GM23338 (cell line): ENCODE measurements at regions not wholly inside any gene's neighbourhood (a gene's known extent, or its start where the extent isn't known, plus 50 kb on each side); places are given as distances from the start of the nearest gene placed in this dataset.

ENCODE experiments used
- EZH2 ChIP-seq: fragments of 200-600 bp; sonication (generic); IDR thresholded peaks from one replicate; pipeline ENCODE4 v1.8.0; 2017; ENCODE audit warnings: antibody characterized with exemption, mild to moderate bottlenecking, low read depth; ENCODE audit not compliant: unreplicated experiment
- EZH2phosphoT487 ChIP-seq: fragments of 200-600 bp; sonication (generic); IDR thresholded peaks from one replicate; pipeline ENCODE4 v1.8.1; 2018; ENCODE audit warnings: antibody characterized with exemption; ENCODE audit not compliant: unreplicated experiment
- POLR2AphosphoS5 ChIP-seq: IDR thresholded peaks from 2 replicates; pipeline ENCODE4 v1.6.1; 2016; ENCODE audit warnings: antibody characterized with exemption, low read depth
- REST ChIP-seq: IDR thresholded peaks from one replicate; pipeline ENCODE4 v1.6.1; 2018; ENCODE audit warnings: antibody characterized with exemption; ENCODE audit not compliant: unreplicated experiment
- STAT1 ChIP-seq: IDR thresholded peaks from one replicate; pipeline ENCODE4 v1.6.1; 2016; ENCODE audit warnings: antibody characterized with exemption; ENCODE audit not compliant: unreplicated experiment
- ZNF331 ChIP-seq: fragments of 250-450 bp; sonication (Bioruptor Pico); IDR thresholded peaks from 2 replicates; pipeline ENCODE4 v1.5.0; 2020; ENCODE audit warnings: low read depth, mild to moderate bottlenecking, moderate library complexity
- TF ChIP-seq, protein P1 (sequence below), 2 experiments: fragments of 200-600 bp in 1 of 2; sonication (generic) in 1 of 2; conservative IDR thresholded peaks; 2 replicates each; pipeline versions ENCODE4 v1.5.1 to v1.6.1; 2016 to 2017; ENCODE audit warnings: antibody characterized with exemption in 2 of 2, low read depth in 2 of 2, mild to moderate bottlenecking in 2 of 2, moderate library complexity in 1 of 2

- TF ChIP-seq, protein P1, sequence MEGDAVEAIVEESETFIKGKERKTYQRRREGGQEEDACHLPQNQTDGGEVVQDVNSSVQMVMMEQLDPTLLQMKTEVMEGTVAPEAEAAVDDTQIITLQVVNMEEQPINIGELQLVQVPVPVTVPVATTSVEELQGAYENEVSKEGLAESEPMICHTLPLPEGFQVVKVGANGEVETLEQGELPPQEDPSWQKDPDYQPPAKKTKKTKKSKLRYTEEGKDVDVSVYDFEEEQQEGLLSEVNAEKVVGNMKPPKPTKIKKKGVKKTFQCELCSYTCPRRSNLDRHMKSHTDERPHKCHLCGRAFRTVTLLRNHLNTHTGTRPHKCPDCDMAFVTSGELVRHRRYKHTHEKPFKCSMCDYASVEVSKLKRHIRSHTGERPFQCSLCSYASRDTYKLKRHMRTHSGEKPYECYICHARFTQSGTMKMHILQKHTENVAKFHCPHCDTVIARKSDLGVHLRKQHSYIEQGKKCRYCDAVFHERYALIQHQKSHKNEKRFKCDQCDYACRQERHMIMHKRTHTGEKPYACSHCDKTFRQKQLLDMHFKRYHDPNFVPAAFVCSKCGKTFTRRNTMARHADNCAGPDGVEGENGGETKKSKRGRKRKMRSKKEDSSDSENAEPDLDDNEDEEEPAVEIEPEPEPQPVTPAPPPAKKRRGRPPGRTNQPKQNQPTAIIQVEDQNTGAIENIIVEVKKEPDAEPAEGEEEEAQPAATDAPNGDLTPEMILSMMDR (conservative IDR thresholded peaks at IDR 0.05; ENCODE audit: low read depth in 2 of 2): no peak
- no peak for TF ChIP-seq EZH2
- no peak for TF ChIP-seq POLR2AphosphoS5
- no peak for TF ChIP-seq EZH2phosphoT487
- TF ChIP-seq REST: no peak
- no peak for TF ChIP-seq STAT1
- TF ChIP-seq ZNF331 (CRISPR knock-in tag): no peak
These were observed 1120.4 kb upstream of the PCDH9 start for GRCh38 chr13:68350554-68350953.
